ENCODE measurements at regions not wholly inside any gene's neighbourhood (a gene's known extent, or its start where the extent isn't known, plus 50 kb on each side); places are given as distances from the start of the nearest gene placed in this dataset.

DNA sequence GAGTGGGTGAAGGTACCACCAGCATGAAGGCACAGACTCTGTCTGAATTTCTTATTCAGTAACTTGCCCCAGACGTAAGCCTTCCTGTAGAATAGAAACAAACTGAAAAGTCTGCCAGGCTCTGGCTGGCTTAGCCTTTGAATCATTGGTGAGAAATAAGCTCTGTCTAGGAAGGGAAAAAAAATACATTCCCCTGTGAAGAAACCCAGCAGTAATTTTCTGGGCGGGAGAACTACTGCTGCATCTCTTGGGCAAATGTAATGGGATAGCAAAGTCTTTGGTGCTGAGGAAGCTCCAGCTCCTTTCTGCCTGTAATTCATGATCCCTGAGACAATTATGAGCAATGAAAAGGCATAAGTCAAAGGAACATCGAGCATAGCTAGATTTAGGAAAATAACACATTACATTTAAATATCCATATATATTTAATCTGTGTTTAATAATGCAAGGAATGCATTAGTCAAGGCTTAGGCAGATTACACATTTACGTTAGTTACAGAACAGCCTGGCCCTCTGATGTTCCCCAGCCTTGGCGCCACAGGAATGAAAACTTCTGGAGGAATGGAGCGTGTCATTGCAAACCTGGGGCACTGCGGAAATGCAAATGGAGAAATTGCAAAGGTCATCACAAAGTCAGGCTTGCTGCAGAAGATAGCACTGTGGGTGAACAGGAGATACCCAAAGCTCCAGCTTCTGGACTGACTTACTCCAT is 216.3 kb upstream of the CAMK1G start:
- intact Hi-C loops (cut with DNase I; ENCODE audit: low total_unique reads), result loop anchor here (10.0 kb wide), 1 partner anchor 68 kb away; no protein-coding TSS in a partner anchor

DNA sequence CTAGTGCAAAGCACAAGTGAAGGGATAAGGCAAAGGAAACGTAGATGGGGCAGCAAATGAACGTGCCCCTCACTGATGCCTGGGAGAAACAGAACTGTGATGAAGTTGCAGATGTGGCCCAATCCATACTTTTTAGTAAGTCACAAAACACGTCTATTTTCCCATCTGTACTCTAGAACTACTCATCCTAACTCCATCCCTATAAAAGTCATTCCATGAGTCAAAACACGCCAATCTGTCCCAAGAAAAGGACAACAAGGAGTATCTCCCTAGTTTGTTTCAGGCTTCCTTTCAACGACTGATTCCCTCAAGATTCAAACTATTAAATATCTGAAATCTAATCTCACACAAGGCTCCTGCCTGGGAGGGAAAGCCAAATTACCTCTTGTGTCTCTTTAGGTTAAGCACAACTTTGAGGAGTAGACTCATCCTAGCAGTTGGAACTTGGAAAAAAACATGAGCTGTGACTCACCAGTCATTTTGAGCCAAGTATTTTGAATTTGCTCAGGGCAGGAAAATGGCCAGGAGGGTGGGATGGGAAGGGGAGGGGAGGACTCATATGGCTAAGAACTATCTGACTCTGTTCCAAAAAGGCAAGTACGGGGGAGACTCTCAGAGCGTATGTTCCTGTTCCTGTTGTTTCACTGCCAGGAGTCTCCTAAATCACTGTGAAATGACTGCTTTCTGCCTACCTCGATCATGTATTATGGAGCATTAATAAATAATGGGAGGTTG is 214.5 kb upstream of the CAMK1G start:
- no peak overlapping the region for H3K4me3 ChIP-seq (ENCODE audit: low read depth, poor library complexity, severe bottlenecking)
- WGBS, 2 donors, result 26 to 34% methylated on average over 8 of the region's 8 CpGs
- intact Hi-C loops (cut with DNase I; ENCODE audit: low total_unique reads), result loop anchor here (10.0 kb wide), 1 partner anchor 66 kb away; no protein-coding TSS in a partner anchor
- DNase-seq (ENCODE audit: low spot score in 2 of 2), result peak in 1 of 2 donors; percentile 39
- TF ChIP-seq, protein P1, sequence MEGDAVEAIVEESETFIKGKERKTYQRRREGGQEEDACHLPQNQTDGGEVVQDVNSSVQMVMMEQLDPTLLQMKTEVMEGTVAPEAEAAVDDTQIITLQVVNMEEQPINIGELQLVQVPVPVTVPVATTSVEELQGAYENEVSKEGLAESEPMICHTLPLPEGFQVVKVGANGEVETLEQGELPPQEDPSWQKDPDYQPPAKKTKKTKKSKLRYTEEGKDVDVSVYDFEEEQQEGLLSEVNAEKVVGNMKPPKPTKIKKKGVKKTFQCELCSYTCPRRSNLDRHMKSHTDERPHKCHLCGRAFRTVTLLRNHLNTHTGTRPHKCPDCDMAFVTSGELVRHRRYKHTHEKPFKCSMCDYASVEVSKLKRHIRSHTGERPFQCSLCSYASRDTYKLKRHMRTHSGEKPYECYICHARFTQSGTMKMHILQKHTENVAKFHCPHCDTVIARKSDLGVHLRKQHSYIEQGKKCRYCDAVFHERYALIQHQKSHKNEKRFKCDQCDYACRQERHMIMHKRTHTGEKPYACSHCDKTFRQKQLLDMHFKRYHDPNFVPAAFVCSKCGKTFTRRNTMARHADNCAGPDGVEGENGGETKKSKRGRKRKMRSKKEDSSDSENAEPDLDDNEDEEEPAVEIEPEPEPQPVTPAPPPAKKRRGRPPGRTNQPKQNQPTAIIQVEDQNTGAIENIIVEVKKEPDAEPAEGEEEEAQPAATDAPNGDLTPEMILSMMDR (IDR thresholded peaks at IDR 0.05), result no peak
- TF ChIP-seq POLR2A (IDR thresholded peaks at IDR 0.05), result no peak

More for the DNA sequence above, 216.3 kb upstream of the CAMK1G start:
- 58 to 71% methylated on average over 7 of the region's 7 CpGs for WGBS, 2 donors
- DNase-seq (ENCODE audit: low spot score in 2 of 2), result no peak
- H3K4me3 ChIP-seq (ENCODE audit: low read depth, poor library complexity, severe bottlenecking), result no peak overlapping the region
- TF ChIP-seq, protein P1 (IDR thresholded peaks at IDR 0.05), result no peak
- no peak for TF ChIP-seq POLR2A (IDR thresholded peaks at IDR 0.05)

DNA sequence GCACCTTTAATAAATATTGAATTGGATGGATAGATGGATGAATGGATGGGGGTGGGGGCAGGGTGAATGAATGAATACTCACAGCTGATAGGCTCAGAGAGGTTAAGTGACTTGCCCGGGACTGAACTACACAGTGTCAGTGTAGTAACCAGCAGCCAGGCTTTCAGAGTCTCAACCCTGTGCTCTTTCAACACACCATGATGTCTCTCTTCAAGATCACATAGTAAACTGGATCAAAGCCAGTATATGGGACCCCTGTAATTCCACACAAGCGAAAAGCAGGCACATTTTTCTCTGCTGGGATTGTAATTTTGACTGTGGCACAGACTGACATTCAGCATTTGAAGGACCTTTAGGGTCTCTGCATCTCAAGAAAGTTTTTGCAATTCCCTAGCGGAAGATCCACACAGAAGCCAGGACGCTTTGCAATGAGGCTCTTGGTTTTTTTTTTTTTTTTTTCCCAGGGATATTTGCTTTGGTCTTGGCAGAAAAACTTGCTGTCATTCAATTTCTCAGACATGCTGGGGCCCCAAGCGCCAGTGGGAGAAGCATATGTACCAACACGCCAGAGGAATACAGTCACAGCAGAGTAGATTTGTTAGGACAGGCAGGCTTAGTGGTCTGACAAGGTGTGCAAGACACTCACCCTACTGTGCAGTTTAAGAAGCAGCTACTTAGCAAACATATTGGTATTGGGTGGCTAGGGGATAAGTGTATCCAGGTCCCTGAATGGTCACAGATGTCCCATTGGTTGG is 213.1 kb upstream of the CAMK1G start:
- no peak overlapping the region for H3K4me3 ChIP-seq (ENCODE audit: low read depth, poor library complexity, severe bottlenecking)
- 43 to 65% methylated on average over 6 of the region's 6 CpGs for WGBS, 2 donors
- TF ChIP-seq POLR2A (IDR thresholded peaks at IDR 0.05), result no peak
- TF ChIP-seq, protein P1 (IDR thresholded peaks at IDR 0.05), result no peak
- intact Hi-C loops (cut with DNase I; ENCODE audit: low total_unique reads), result no loop called here
- DNase-seq (ENCODE audit: low spot score in 2 of 2), result peak in 1 of 2 donors; percentile 49

DNA sequence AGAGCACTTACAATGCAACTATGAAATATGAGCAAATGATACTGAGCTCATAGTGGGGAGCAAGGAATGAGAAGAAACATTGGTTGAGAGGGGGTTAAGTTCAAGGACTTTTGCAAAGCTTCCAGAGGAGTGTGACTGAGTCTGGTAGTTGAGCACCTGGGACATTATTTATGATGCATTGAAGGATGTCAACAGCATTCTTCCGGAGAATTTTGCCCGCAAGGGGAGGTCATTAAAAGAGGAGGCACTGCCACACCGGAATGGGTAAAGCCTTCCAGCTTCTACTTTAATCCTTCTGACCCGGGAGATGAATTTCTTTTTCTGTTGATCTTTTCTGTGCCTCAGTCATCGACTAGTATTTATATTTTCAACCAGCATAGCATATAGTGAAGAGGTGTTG is 208.4 kb upstream of the CAMK1G start:
- intact Hi-C loops (cut with DNase I; ENCODE audit: low total_unique reads), result no loop called here
- 49 to 51% methylated on average over 5 of the region's 5 CpGs for WGBS, 2 donors
- no peak for DNase-seq (ENCODE audit: low spot score in 2 of 2)
- TF ChIP-seq POLR2A (IDR thresholded peaks at IDR 0.05), result no peak
- TF ChIP-seq, protein P1 (IDR thresholded peaks at IDR 0.05), result no peak
- no peak overlapping the region for H3K4me3 ChIP-seq (ENCODE audit: low read depth, poor library complexity, severe bottlenecking)

DNA sequence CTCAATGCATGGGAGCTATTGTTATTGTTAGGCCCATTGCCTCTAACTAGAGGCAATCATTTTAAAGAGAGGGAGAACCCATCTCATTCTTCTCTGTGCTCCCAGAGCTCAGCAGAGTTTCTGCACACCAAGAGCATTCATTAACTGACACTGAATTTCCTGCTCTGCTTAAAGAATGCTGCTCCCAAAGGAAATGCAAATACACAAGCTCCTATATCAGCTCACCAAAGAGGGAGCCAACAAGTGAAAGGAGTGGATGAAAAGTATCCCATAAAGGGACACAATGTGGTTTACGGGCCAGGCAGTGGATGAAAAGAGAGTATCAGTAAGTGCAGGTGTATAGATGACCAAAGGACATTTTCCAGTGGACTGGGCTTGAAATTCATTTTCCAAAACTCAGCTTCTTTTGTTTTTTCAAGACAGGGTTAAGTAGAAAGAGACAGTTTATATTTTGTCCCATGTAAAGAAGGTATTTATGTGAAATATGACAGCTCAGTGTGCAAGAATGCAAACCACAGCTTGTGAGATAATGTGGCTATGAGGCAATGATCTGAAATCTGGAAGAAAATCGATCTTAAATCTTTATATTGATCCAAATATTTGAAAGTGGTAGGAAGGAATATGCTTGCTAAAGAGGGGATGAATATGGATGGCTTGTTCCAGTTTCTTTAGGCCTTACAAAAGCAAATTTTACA is 207.7 kb upstream of the CAMK1G start:
- 45 to 47% methylated on average over 2 of the region's 2 CpGs for WGBS, 2 donors
- no peak for DNase-seq (ENCODE audit: low spot score in 2 of 2)
- TF ChIP-seq, protein P1 (IDR thresholded peaks at IDR 0.05), result no peak
- TF ChIP-seq POLR2A (IDR thresholded peaks at IDR 0.05), result no peak
- H3K4me3 ChIP-seq (ENCODE audit: low read depth, poor library complexity, severe bottlenecking), result no peak overlapping the region
- intact Hi-C loops (cut with DNase I; ENCODE audit: low total_unique reads), result no loop called here

All from lower leg skin (tissue), 4 donors.